Uterus (tissue), 2 donors: ENCODE measurements at regions not wholly inside any gene's neighbourhood (a gene's known extent, or its start where the extent isn't known, plus 50 kb on each side); places are given as distances from the start of the nearest gene placed in this dataset.

Experiments
- POLR2A ChIP-seq, 2 donors: fragments of 450-650 bp; IDR thresholded peaks; one replicate each; pipeline ENCODE4 v1.6.1; 2016; ENCODE audit warnings: antibody characterized with exemption in 2 of 2, mild to moderate bottlenecking in 1 of 2, moderate library complexity in 1 of 2
- TF ChIP-seq, protein P1 (sequence below), 4 experiments: fragments of 200-600 bp in 2 of 4; fragments of 450-650 bp in 2 of 4; sonication (generic) in 2 of 4; IDR thresholded peaks; one replicate each; pipeline ENCODE4 v1.5.1; 2016 to 2019; ENCODE audit warnings: antibody characterized with exemption in 4 of 4, mild to moderate bottlenecking in 2 of 4, moderate library complexity in 1 of 4

DNA sequence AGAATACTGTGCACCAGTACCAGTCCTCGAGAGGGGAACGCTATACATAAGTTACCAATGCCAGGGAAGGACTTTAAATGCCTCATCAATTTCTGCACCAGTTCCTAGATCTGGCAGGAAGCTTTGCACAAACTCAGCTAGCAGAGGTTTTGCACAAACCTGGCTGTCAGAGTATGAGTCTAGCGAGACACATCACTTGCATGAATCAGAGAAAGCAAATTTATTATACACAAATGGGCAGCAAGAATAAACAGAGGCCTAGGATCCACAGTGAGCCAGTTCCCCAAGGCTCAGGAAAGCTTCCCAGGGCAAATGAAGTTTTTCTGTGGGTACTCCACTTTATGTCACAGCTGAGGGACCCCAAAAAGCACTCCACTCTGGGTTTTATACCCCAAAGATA lies 523.5 kb downstream of the CFAP47 start:
- TF ChIP-seq, protein P1, sequence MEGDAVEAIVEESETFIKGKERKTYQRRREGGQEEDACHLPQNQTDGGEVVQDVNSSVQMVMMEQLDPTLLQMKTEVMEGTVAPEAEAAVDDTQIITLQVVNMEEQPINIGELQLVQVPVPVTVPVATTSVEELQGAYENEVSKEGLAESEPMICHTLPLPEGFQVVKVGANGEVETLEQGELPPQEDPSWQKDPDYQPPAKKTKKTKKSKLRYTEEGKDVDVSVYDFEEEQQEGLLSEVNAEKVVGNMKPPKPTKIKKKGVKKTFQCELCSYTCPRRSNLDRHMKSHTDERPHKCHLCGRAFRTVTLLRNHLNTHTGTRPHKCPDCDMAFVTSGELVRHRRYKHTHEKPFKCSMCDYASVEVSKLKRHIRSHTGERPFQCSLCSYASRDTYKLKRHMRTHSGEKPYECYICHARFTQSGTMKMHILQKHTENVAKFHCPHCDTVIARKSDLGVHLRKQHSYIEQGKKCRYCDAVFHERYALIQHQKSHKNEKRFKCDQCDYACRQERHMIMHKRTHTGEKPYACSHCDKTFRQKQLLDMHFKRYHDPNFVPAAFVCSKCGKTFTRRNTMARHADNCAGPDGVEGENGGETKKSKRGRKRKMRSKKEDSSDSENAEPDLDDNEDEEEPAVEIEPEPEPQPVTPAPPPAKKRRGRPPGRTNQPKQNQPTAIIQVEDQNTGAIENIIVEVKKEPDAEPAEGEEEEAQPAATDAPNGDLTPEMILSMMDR (IDR thresholded peaks at IDR 0.05): no peak
- no peak for TF ChIP-seq POLR2A (IDR thresholded peaks at IDR 0.05)
